GM18870 (cell line): ENCODE measurements at regions not wholly inside any gene's neighbourhood (a gene's known extent, or its start where the extent isn't known, plus 50 kb on each side); places are given as distances from the start of the nearest gene placed in this dataset.

Experiments used
- ATAC-seq: cut with Tn5 transposase; IDR thresholded peaks from one replicate; pipeline ENCODE4 v1.9.1; 2021; ENCODE audit warnings: moderate library complexity; ENCODE audit not compliant: unreplicated experiment

DNA sequence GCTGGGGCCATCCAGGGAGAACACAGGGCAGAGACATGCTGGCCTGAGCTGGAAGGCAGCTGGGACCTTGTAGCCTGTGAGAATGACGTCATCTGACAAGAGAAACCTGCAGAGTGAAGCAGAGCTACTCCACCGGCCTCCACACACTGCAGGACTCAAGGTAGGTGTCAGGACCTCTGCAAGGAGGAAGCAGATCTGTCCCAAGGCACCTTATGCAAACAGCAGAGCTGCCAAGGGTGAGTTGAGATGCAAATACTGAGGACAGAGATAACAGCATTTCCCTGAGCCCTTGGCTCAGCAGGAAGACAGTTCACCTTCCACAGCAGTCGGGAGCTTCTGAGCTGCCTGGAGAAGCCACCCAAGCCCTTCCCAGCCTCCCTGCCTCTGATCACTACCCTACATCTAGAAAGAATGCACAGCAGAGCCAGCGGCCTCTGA is 51.9 kb upstream of the IGSF9B start:
- ATAC-seq: peak; percentile 50

DNA sequence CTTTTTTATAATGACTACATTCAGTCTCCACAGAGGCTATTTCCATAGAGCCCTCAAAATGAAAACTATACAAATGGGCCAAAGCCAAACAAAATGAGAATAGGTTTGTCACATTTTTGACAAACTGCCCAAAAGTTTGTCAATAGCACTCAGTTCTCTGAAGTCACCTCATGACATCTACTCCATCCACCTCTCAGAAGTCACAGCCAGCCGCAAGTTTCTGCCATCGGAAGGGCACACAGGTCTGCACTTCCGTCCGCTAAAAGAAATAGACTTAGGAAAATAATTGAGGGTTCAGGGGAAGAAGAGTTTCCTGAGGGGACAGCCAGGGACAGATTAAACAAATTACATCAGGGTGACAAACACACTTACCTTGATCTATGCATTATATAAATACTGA is 55.4 kb upstream of the JAM3 start:
- no peak for ATAC-seq

- ATAC-seq: no peak
These were observed 54.4 kb upstream of the JAM3 start for GRCh38 chr11:134014511-134014910.

- no peak for ATAC-seq
These were observed 53.3 kb upstream of the JAM3 start for GRCh38 chr11:134015556-134015955.

DNA sequence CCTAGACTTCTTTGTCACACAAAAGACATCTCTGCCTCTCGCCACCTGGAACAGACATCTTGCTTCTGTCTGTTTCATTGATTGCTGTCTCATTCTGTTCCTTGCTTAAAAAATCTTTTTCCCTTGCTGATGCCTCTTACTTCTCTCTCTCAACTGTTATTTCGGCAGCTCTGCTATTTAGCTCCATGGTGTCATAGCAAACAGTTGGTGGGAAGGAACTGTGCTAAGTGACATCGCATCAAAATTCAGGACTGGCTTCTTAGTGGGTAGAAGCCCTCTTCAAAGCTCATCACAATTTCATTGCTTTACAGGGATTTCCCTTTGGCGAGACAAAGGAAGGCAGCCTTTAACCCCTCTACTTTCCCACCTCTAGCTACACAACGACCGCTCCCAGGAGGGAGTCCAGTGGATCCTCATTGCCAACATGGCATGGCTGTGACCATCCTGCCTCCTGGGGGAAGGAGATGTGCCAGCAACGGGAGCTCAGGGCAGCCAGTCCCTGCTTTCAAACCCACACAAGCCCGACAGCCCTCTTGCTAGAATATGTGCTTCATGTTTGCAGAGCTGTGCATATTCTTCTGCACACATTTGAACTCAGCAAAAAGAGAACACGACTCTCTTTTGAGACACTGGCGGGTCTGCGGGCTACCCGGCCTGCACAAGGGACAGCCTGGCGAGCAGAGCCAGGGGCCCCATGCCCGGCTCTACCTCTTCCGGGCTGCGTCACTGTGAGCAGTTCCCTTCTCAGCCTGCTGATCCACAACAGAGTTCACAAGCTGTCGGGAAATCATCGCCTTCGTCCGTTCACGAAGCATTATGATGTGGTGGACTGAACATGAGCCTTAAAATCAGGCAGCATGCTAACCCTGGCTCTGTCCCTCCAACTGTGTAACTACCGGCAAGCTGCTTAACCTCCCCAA is 51.1 kb upstream of the JAM3 start:
- no peak for ATAC-seq
